Left colon (tissue), 2 donors: ENCODE measurements at regions not wholly inside any gene's neighbourhood (a gene's known extent, or its start where the extent isn't known, plus 50 kb on each side); places are given as distances from the start of the nearest gene placed in this dataset.

Source experiments
- ATAC-seq: fragments of 200-7000 bp; cut with Tn5 transposase; one replicate; pipeline ENCODE4 v1.9.1; 2020; ENCODE audit warnings: mild to moderate bottlenecking, moderate library complexity
- DNase-seq, 2 donors: peaks; one replicate each; pipeline ENCODE4 v3.0.0-alpha.2; 2020
- intact Hi-C, 2 donors: fragments of 100-400 bp; cut with DNase I in 1 of 2; cut with micrococcal nuclease in 1 of 2; formaldehyde crosslinking; loops; one replicate each; pipeline versions ENCODE4 v1.11.2 to v1.14.0; 2022; cut with DNase I, micrococcal nuclease
- donor health status: DM: no; HTN: no; CAD: no.
- donor health status: DM: yes; HTN: yes; CAD: no.

- no peak for ATAC-seq
- DNase-seq, result no peak
- intact Hi-C loops, result no loop called here
Measured at GRCh38 chr6:145043926-145044500, 691.3 kb downstream of the EPM2A start.

GRCh38 chr6:145044641-145045246 lies 690.6 kb downstream of the EPM2A start:
- no peak for ATAC-seq
- intact Hi-C loops, result no loop called here
- no peak for DNase-seq

- intact Hi-C loops, result no loop called here
- DNase-seq (no peak), ATAC-seq (no peak)
Measured at GRCh38 chr6:145045582-145045981, 689.7 kb downstream of the EPM2A start.

GRCh38 chr6:145047891-145048290 lies 687.4 kb downstream of the EPM2A start:
- ATAC-seq (no peak), DNase-seq (no peak)
- intact Hi-C loops, result no loop called here

DNA sequence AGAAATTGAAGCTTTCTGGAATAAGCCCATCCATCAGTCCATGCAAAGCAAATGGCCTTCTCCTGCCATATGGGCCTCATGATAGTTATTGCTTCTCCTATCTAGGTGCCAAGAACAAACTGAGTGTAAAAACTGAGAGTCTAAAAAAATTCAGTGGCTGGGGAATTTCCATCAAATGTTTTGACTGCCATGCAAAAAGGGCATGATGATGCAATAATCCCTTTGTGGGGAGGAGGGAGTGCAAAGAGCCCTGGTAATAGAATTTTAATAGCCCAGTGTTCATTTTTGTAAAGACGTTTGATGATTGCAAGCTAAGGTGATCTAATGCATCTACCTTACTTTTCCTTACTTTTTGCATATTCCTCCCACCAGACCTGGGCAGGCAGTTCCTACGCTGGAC lies 683.7 kb downstream of the EPM2A start:
- ATAC-seq, result no peak
- intact Hi-C loops, result no loop called here
- DNase-seq, result no peak

GRCh38 chr6:145055567-145055966 lies 679.8 kb downstream of the EPM2A start:
- DNase-seq, result no peak
- intact Hi-C loops, result no loop called here
- no peak for ATAC-seq

DNA sequence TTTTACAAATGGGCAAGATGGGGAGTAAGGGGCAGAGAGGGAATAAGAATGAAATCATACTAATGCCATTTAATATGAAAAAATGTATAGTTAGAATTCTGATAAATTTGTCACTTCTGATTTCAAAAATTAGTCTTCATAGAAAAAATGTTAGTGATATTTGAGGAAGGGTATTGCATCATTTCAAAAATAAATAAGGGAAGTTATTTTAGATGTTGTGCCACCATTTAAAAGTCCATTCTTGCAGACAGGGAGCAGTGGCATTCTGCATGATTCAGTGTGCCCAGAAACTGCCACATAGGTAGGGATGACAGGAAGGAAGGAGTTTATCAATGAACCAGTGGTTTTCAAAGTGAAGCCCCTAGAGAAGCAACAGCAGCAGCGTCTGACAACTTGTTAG lies 674.6 kb downstream of the EPM2A start:
- intact Hi-C loops, result no loop called here
- ATAC-seq, result no peak
- DNase-seq, result no peak

GRCh38 chr6:145063091-145063490 lies 672.2 kb downstream of the EPM2A start:
- ATAC-seq, result no peak
- intact Hi-C loops, result no loop called here

DNA sequence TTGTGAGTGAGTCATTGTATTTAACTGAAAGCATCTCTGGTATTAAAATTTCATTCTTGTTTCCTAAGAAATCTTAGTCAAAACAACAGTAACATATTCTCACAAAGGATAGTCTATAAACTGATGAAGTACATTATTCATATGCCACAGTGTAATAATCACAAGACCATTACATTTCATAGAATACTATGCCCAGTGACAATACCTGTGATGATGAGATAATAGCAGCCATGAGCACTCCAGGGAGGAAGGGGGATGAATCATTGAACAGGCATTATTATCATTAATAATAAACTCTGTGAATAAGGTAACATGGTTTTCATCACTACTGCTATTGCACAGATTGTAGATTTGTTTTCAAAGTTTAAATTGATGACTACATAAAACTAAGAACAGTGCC lies 667.9 kb downstream of the EPM2A start:
- intact Hi-C loops, result no loop called here
- ATAC-seq, result no peak

More at GRCh38 chr6:145063091-145063490, 672.2 kb downstream of the EPM2A start:
- DNase-seq, result no peak

DNA sequence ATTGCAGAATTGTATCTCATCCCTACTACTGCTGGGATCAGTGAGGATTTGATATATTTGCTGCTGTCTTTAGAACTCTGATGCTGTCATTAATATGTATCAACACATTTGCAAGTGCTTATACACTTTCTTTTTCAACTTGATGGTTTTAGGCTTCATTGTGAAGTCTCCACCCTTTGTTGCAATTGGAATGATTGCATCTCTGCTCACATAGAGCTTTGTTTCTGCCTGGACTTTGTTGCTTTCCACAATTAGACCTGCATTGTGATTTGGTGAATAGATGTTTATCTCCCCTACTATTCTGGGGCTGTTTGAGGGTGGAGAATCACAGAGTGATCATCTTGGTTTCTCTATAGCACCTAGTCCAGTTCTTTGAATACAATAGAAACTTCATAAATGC lies 666.7 kb downstream of the EPM2A start:
- DNase-seq, result no peak
- no peak for ATAC-seq
- intact Hi-C loops, result no loop called here

More for the DNA sequence above, 667.9 kb downstream of the EPM2A start:
- DNase-seq, result no peak

GRCh38 chr6:145069966-145070365 lies 665.4 kb downstream of the EPM2A start:
- DNase-seq (no peak), ATAC-seq (no peak)
- intact Hi-C loops, result no loop called here

GRCh38 chr6:145070791-145071190 lies 664.5 kb downstream of the EPM2A start:
- intact Hi-C loops, result no loop called here
- no peak for ATAC-seq
- DNase-seq, result no peak

- ATAC-seq, result no peak
- intact Hi-C loops, result no loop called here
- DNase-seq, result no peak
Measured at GRCh38 chr6:145071836-145072235, 663.5 kb downstream of the EPM2A start.

DNA sequence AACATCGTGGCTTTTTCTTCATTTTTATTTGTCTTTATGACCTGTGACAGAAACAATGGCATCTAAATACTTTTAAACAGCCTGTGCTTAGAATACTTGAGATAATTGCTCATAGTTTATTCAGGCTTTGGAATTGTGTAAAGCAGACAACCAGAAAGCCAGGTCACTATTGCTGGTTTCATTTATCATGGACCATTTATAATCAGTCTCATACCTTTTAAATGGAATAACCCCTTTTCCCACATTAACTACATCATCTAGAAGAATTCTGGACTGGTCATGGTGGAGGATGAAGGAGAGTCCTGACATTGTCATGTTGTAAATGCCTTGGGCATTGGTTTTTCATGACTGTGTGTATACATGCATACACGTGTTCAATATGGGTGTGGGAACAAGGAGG lies 661.5 kb downstream of the EPM2A start:
- DNase-seq, result no peak
- ATAC-seq, result no peak
- intact Hi-C loops, result no loop called here

DNA sequence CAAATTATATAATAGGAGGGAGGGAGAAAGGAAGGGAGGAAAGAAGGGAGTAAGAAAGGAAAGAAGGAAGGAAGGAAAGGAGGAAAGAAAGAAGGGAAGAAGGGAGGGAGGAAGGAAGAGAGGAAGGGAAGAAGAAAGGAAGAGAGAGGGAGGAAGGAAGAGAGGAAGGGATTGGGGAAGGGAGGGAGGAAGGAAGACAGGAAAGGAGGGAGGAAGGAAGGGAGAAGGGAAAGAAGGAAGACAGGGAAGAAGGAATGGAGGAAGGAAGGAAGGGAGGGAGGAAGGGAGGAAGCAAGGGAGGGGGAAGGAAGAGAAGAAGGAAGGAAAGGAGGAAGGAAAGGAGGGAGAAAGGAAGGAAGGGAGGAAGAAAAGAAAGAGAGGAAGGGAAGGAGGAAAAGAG lies 660.5 kb downstream of the EPM2A start:
- ATAC-seq, result no peak
- intact Hi-C loops, result no loop called here

GRCh38 chr6:145075425-145075824 lies 659.9 kb downstream of the EPM2A start:
- intact Hi-C loops, result no loop called here
- DNase-seq, result no peak
- ATAC-seq, result no peak

More for the DNA sequence above, 660.5 kb downstream of the EPM2A start:
- DNase-seq, result no peak

DNA sequence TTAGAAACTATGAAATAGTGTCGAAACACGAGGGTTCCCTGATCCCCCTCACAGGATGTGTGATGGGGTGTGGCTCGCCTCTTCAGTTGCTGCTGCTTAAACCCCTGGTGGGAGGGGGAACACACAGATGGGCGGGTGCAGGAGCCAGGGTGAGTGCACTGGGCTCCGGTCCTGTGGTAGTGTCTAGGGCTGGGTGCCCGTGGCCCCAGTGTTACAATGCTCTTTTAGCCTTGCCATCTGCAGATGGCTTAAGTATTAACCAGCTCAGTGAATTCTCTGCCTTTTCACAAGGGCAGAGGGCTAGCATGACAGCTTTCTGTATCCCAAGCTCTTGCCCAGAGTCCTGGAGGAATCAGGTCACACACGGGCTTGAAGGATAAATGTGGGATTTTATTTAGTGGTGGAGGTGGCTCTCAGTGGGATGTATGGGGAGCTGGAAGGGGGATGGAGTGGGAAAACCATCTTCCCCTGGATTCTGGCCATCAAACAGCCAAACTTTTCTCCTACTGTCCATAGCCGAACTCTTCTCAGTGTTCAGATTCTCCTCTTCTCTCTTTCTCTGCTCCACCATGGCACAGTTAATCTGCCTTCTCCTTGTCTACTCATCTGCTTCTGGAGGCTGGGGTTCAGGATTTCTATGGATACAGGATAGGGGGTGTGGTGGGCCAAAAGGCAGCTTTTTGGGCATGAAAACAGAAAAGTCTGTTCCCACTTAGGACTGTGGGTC lies 659.0 kb downstream of the EPM2A start:
- DNase-seq (no peak), ATAC-seq (no peak)
- intact Hi-C loops, result no loop called here

GRCh38 chr6:145077382-145077781 lies 657.9 kb downstream of the EPM2A start:
- intact Hi-C loops, result no loop called here
- ATAC-seq (no peak), DNase-seq (no peak)

GRCh38 chr6:145080651-145081050 lies 654.7 kb downstream of the EPM2A start:
- no peak for ATAC-seq
- DNase-seq, result no peak
- intact Hi-C loops, result no loop called here

GRCh38 chr6:145081677-145082076 lies 653.6 kb downstream of the EPM2A start:
- intact Hi-C loops, result no loop called here
- DNase-seq (no peak), ATAC-seq (no peak)

- DNase-seq, result no peak
- intact Hi-C loops, result no loop called here
- no peak for ATAC-seq
Measured at GRCh38 chr6:145082359-145082758, 653.0 kb downstream of the EPM2A start.
